GM23248 (cell line): ENCODE measurements at regions not wholly inside any gene's neighbourhood (a gene's known extent, or its start where the extent isn't known, plus 50 kb on each side); places are given as distances from the start of the nearest gene placed in this dataset.

Experiments used
- EZH2 ChIP-seq: fragments of 200-600 bp; sonication (generic); IDR thresholded peaks from 2 replicates; pipeline ENCODE4 v1.6.1; 2018; ENCODE audit warnings: antibody characterized with exemption, mild to moderate bottlenecking; ENCODE audit not compliant: insufficient read depth, poor library complexity, severe bottlenecking
- EZH2phosphoT487 ChIP-seq: fragments of 200-600 bp; sonication (generic); IDR thresholded peaks from 2 replicates; pipeline ENCODE4 v1.6.1; 2018; ENCODE audit warnings: antibody characterized with exemption, moderate library complexity, mild to moderate bottlenecking, low read depth; ENCODE audit not compliant: insufficient read depth

DNA sequence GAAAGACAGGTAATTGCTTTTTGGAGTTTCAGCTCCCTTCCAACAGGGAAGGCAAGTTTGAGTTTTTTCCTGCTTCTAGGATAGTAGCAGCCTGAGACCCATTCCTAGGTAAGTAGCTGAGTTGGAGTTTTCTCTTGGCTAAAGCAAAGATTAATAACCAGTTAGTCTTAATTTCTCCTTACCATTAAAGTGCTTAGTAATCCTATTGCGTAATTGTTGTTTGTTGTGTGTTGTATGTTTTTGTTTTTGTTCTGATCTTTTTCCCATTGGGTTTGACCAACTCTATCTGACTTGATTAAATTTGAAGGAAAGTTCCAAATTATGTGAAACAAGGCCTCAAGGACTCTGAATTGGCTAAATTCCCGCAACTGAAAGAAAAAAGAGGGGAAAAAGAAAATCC lies 83.5 kb downstream of the TBX22 start:
- TF ChIP-seq EZH2 (no peak), EZH2phosphoT487 (no peak)
